G401 (cell line): ENCODE measurements at regions not wholly inside any gene's neighbourhood (a gene's known extent, or its start where the extent isn't known, plus 50 kb on each side); places are given as distances from the start of the nearest gene placed in this dataset.

ENCODE experiments used
- DNase-seq: peaks from one replicate; pipeline ENCODE4 v3.0.0-alpha.2; 2015; ENCODE audit warnings: low spot score
- in situ Hi-C: cut with HindIII; loops from 2 replicates; pipeline ENCODE4 v1.10.0; 2016; ENCODE audit warnings: low sequenced_read_pairs, mixed read lengths

- DNase-seq = peak; percentile 70
- in situ Hi-C loops = no loop called here
Measured at GRCh38 chr7:25789701-25790640, 362.0 kb upstream of the NFE2L3 start.

- in situ Hi-C loops = no loop called here
- DNase-seq = no peak
Measured at GRCh38 chr7:25790963-25791362, 361.0 kb upstream of the NFE2L3 start.

GRCh38 chr7:25792586-25792985 is 359.4 kb upstream of the NFE2L3 start:
- no peak for DNase-seq
- in situ Hi-C loops = no loop called here

DNA sequence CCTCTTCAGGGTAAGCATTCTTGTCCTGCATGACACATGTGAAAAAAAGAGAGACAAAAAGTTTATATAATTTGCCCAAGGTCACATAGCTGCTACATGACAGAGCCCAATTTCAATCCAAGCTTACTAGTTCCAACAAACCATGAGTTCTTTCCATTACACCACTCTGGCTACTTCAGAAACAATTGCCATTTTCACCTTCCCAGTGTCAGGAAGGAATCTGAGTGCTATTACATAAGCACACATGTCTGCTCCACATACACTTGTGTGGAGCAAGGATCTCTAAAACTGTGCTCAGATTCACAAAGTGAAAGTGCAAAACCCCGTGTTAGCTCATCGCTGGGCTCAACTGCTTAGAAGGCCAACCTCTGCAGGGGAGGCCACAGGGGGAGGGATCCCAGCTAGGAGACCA is 356.2 kb upstream of the NFE2L3 start:
- no peak for DNase-seq
- in situ Hi-C loops = no loop called here

- in situ Hi-C loops = no loop called here
- DNase-seq = no peak
Measured at GRCh38 chr7:25798344-25798743, 353.7 kb upstream of the NFE2L3 start.

DNA sequence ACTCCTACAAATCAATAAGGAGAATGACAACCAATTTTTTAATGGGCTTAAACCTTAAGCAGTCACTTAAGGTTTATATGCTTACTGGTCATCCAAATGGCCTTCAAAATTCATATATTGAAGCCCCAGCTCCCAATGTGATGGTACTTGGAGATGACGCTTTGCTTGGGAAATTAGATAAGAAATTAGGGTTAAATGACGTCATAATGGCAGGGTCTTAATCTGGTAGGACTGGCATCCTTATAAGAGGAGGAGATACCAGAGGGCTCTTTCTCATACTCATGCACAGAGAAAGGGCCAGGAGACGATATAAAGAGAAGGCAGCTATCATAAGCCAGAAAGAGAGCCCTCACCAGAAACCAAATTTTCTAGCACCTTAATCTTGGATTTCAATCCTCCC is 350.8 kb upstream of the NFE2L3 start:
- in situ Hi-C loops = no loop called here
- DNase-seq = no peak

DNA sequence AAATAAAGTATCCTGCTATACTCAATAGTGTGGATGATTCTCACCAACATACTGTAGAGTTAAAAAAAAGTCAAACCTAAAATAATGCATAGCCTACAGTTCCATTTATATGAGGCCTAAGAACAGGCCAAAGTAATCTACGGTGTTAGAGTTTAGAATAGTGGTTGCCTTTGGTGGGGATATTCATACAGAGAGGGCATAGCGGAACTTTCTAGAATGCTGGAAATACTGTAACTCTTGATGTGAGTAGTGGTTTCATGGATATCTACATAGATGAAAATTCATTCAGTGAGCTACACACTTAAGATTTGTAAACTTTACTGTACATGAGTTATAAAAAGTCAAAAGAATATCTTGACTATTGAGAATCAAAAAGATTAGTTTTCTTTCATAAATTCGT is 349.9 kb upstream of the NFE2L3 start:
- in situ Hi-C loops = no loop called here
- DNase-seq = no peak

DNA sequence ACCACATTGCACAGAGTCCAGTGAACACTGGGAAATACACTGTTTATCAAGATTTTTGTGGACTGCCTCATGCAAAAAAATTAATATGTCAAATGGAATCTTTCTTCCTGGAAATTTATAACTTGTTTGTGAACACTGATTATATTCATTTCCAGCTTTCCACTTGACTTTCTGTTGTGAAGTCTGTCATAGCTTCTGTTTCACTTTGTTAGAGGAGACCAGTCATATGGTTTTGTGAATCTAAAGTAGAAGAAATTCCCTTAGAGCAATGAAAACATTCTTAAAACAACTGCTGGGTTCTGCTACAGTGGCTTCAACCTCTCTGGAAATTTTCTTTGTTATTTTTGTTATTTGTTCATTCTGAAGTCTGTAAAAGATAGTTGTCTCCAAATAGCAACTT is 349.5 kb upstream of the NFE2L3 start:
- in situ Hi-C loops = no loop called here
- no peak for DNase-seq

- in situ Hi-C loops = no loop called here
- DNase-seq = no peak
Measured at GRCh38 chr7:25803117-25803887, 348.7 kb upstream of the NFE2L3 start.

GRCh38 chr7:25804154-25804553 is 347.8 kb upstream of the NFE2L3 start:
- in situ Hi-C loops = no loop called here
- DNase-seq = no peak

GRCh38 chr7:25805027-25805687 is 346.8 kb upstream of the NFE2L3 start:
- in situ Hi-C loops = no loop called here
- DNase-seq = peak; percentile 71

GRCh38 chr7:25807086-25807611 is 344.8 kb upstream of the NFE2L3 start:
- in situ Hi-C loops = no loop called here
- no peak for DNase-seq

DNA sequence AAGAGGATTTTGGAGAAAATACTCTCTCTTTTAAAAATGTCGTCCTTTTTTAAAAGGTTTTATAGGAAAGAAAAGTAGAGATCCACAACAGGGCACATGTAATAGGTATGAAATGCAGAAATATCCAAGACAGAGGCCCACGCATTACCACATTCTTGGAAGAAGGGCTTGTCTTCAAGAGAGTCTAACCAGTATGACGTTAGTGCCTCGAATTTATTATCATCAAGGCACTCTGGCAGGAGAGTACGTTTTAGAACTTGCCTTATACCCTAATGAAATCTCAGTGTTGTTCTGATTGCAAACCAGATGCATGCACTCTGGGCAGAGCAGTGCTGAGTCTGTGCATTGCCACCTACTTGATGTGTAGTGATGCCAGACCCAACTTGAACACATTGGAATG is 342.6 kb upstream of the NFE2L3 start:
- in situ Hi-C loops = no loop called here
- no peak for DNase-seq

GRCh38 chr7:25812086-25812850 is 339.7 kb upstream of the NFE2L3 start:
- DNase-seq = peak; percentile 98
- in situ Hi-C loops = no loop called here

GRCh38 chr7:25813381-25813780 is 338.6 kb upstream of the NFE2L3 start:
- in situ Hi-C loops = no loop called here
- no peak for DNase-seq

- no peak for DNase-seq
- in situ Hi-C loops = no loop called here
Measured at GRCh38 chr7:25815711-25816110, 336.3 kb upstream of the NFE2L3 start.

- no peak for DNase-seq
Measured at GRCh38 chr7:25820432-25821040, 331.5 kb upstream of the NFE2L3 start.

DNA sequence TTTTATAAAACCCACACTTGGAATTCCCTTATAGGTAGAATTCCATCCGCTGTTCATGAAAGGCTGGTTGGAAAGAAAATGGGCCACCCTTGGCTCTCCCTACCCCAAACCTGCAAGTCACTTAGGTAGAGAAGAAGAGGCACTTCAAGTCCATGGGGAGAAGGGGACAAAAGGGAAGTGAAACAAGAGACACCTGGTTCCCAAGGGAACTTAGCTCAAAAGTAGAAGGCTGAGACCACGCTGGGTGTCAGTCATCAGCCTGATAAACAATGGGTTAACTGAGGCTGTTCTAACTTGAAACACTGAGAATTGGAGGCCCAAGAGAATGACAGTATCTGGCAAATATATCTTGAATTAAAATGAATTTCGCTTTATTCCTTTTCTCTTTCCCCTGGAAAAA is 330.8 kb upstream of the NFE2L3 start:
- in situ Hi-C loops = no loop called here
- no peak for DNase-seq

More at GRCh38 chr7:25820432-25821040, 331.5 kb upstream of the NFE2L3 start:
- in situ Hi-C loops = no loop called here

DNA sequence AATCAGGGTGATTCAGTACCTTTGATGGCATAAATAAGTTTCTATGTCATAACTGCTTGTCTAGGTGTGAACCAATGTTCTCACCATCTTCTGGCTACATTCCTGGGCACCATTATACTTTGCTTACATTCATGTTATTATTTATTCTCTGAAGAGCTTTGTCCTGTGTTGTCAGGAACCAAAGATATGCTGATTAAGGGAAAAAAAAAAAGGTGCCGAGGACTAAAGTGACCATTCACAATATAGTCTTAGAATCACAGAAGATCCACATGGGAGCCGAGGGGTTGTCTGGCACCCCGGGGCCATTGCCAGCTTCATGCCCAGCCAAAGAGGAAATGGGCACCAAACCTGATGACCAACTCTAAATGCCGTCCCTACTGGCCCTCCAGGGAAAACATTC is 329.2 kb upstream of the NFE2L3 start:
- in situ Hi-C loops = no loop called here
- no peak for DNase-seq
